NB4 (cell line): ENCODE measurements at regions not wholly inside any gene's neighbourhood (a gene's known extent, or its start where the extent isn't known, plus 50 kb on each side); places are given as distances from the start of the nearest gene placed in this dataset.

Experiments used
- MYC ChIP-seq: IDR thresholded peaks from 2 replicates; pipeline ENCODE4 v1.6.1; 2011; ENCODE audit warnings: low read depth, low read length
- POLR2A ChIP-seq: IDR thresholded peaks from 2 replicates; pipeline ENCODE4 v1.6.1; 2011; ENCODE audit warnings: mild to moderate bottlenecking; ENCODE audit not compliant: insufficient read length; ENCODE audit errors: extremely low read depth
- TF ChIP-seq, protein P1 (sequence below): IDR thresholded peaks from one replicate; pipeline ENCODE4 v1.5.1; 2012; ENCODE audit warnings: low read depth, low read length
- TF ChIP-seq, protein P2 (sequence below): IDR thresholded peaks from 2 replicates; pipeline ENCODE4 v1.6.1; 2011; ENCODE audit warnings: low read depth, low read length

GRCh38 chr15:69574506-69574905, 121.9 kb downstream of the RPLP1 start:
- TF ChIP-seq, protein P1, sequence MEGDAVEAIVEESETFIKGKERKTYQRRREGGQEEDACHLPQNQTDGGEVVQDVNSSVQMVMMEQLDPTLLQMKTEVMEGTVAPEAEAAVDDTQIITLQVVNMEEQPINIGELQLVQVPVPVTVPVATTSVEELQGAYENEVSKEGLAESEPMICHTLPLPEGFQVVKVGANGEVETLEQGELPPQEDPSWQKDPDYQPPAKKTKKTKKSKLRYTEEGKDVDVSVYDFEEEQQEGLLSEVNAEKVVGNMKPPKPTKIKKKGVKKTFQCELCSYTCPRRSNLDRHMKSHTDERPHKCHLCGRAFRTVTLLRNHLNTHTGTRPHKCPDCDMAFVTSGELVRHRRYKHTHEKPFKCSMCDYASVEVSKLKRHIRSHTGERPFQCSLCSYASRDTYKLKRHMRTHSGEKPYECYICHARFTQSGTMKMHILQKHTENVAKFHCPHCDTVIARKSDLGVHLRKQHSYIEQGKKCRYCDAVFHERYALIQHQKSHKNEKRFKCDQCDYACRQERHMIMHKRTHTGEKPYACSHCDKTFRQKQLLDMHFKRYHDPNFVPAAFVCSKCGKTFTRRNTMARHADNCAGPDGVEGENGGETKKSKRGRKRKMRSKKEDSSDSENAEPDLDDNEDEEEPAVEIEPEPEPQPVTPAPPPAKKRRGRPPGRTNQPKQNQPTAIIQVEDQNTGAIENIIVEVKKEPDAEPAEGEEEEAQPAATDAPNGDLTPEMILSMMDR: no peak
- TF ChIP-seq, protein P2, sequence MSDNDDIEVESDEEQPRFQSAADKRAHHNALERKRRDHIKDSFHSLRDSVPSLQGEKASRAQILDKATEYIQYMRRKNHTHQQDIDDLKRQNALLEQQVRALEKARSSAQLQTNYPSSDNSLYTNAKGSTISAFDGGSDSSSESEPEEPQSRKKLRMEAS: no peak
- TF ChIP-seq POLR2A (no peak), MYC (no peak)
